H1 (cell line): ENCODE measurements at regions not wholly inside any gene's neighbourhood (a gene's known extent, or its start where the extent isn't known, plus 50 kb on each side); places are given as distances from the start of the nearest gene placed in this dataset.

Source experiments
- ASH2L ChIP-seq: fragments of 200-600, 300-600 bp; sonication (generic); IDR thresholded peaks from one replicate; pipeline ENCODE4 v1.7.1; 2017; ENCODE audit warnings: low read length
- CHD2 ChIP-seq: IDR thresholded peaks from 2 replicates; pipeline ENCODE4 v1.6.1; 2012; ENCODE audit warnings: low read length, improper control_type of control experiment
- CTCF ChIP-seq, 3 experiments: IDR thresholded peaks; 1 replicate in 2 of 3; 2 replicates in 1 of 3; pipeline versions ENCODE4 v1.5.1 to v1.6.1; 2011; ENCODE audit warnings: low read length in 3 of 3, mild to moderate bottlenecking in 3 of 3, inconsistent platforms in 2 of 3, low read depth in 1 of 3, moderate library complexity in 1 of 3; ENCODE audit not compliant: insufficient read depth in 1 of 3; ENCODE audit errors: control extremely low read depth in 1 of 3
- EZH2 ChIP-seq: fragments of 200-600 bp; sonication (generic); IDR thresholded peaks from 2 replicates; pipeline ENCODE4 v1.7.1; 2012; ENCODE audit warnings: low read depth, mild to moderate bottlenecking, moderate library complexity, low read length, inconsistent platforms; ENCODE audit not compliant: severe bottlenecking
- HDAC2 ChIP-seq, 2 experiments: fragments of 300-600 bp in 1 of 2; sonication (generic) in 1 of 2; IDR thresholded peaks; 2 replicates each; pipeline ENCODE4 v1.6.1; 2011 to 2012; ENCODE audit warnings: low read depth in 2 of 2, low read length in 2 of 2, mild to moderate bottlenecking in 2 of 2, moderate library complexity in 2 of 2, borderline replicate concordance in 1 of 2, inconsistent platforms in 1 of 2
- MAFK ChIP-seq: IDR thresholded peaks from 2 replicates; pipeline ENCODE4 v1.6.1; 2012; ENCODE audit warnings: low read depth, mild to moderate bottlenecking, improper control_type of control experiment, low read length
- RAD21 ChIP-seq, 2 experiments: IDR thresholded peaks in 1 of 2; conservative IDR thresholded peaks in 1 of 2; 2 replicates each; pipeline ENCODE4 v1.6.1; 2011; ENCODE audit warnings: low read depth in 2 of 2, low read length in 2 of 2, improper control_type of control experiment in 1 of 2, inconsistent platforms in 1 of 2, mild to moderate bottlenecking in 1 of 2, moderate library complexity in 1 of 2

- TF ChIP-seq ASH2L (no peak), CHD2 (no peak), EZH2 (no peak), HDAC2 (IDR thresholded peaks at IDR 0.05; ENCODE audit: borderline replicate concordance in 1 of 2, low read depth in 2 of 2, low read length in 2 of 2) (no peak), RAD21 (IDR thresholded peaks at IDR 0.05 in 1 of 2, conservative IDR thresholded peaks at IDR 0.05 in 1 of 2; ENCODE audit: low read depth in 2 of 2, low read length in 2 of 2) (no peak), MAFK (no peak), CTCF (IDR thresholded peaks at IDR 0.05; ENCODE audit: control extremely low read depth in 1 of 3, insufficient read depth in 1 of 3, low read depth in 1 of 3, low read length in 3 of 3) (no peak)
Observed at GRCh38 chr2:177026253-177026652, 186.3 kb upstream of the HNRNPA3 start.
